GM12891 (cell line): ENCODE measurements at regions not wholly inside any gene's neighbourhood (a gene's known extent, or its start where the extent isn't known, plus 50 kb on each side); places are given as distances from the start of the nearest gene placed in this dataset.

Source experiments
- POLR2A ChIP-seq: IDR thresholded peaks from 2 replicates; pipeline ENCODE4 v1.6.1; 2011; ENCODE audit warnings: low read depth, low read length, control low read depth
- POLR2AphosphoS5 ChIP-seq: IDR thresholded peaks from 2 replicates; pipeline ENCODE4 v1.6.1; 2011; ENCODE audit warnings: low read depth, low read length, control low read depth
- POU2F2 ChIP-seq: IDR thresholded peaks from 2 replicates; pipeline ENCODE4 v1.6.1; 2011; ENCODE audit warnings: low read depth, mild to moderate bottlenecking, control low read depth, low read length, moderate library complexity
- SPI1 ChIP-seq: IDR thresholded peaks from 2 replicates; pipeline ENCODE4 v1.6.1; 2011; ENCODE audit warnings: low read depth, low read length, control low read depth
- TAF1 ChIP-seq: IDR thresholded peaks from 2 replicates; pipeline ENCODE4 v1.6.1; 2011; ENCODE audit warnings: low read depth, low read length, control low read depth

DNA sequence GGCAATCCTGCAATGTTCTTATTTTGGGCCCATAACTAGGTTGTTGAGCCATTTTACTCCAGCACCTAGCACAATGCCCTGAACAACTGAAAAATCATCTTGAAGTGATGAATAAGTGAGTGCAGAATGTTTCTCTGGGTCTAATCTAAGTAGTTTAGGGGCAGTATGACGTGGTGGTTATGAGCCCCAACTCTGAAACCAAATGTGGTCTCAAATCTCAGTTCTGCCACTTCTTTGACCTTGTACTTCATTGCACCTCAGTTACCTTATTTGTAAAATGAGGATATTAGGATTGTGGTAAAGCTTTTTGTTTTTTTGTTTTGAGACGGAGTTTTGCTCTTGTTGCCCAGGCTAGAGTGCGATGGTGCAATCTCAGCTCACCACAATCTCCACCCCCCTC is 80.9 kb upstream of the SNX2 start:
- TF ChIP-seq POLR2A (no peak), POLR2AphosphoS5 (no peak), SPI1 (no peak), TAF1 (no peak), POU2F2 (no peak)
